ENCODE measurements at regions not wholly inside any gene's neighbourhood (a gene's known extent, or its start where the extent isn't known, plus 50 kb on each side); places are given as distances from the start of the nearest gene placed in this dataset.

- Mint-ChIP-seq H3K4me1 (ENCODE audit: low read depth) (peaks cover 4% of the 10 kb centered on the region), H3K4me3 (ENCODE audit: low read depth) (no peak overlapping the region), H3K27ac (no peak overlapping the region), H3K27me3 (peaks cover 5% of the 10 kb centered on the region), H3K9me3 (ENCODE audit: low read depth) (peaks cover 17% of the 10 kb centered on the region), H3K36me3 (ENCODE audit: insufficient read depth) (peaks cover 1% of the 10 kb centered on the region)
- no peak for DNase-seq (ENCODE audit: low spot score, unreplicated experiment)
- TF ChIP-seq CTCF (IDR thresholded peaks at IDR 0.05; ENCODE audit: unreplicated experiment): no peak
These were observed 520.7 kb upstream of the TCF4 start for GRCh38 chr18:56108478-56109367.

GRCh38 chr18:56107821-56108477 lies 520.0 kb upstream of the TCF4 start:
- no peak overlapping the region for H3K27ac Mint-ChIP-seq
- peaks cover 2% of the 10 kb centered on the region for H3K4me1 Mint-ChIP-seq (ENCODE audit: low read depth)
- peaks cover 20% of the 10 kb centered on the region for H3K9me3 Mint-ChIP-seq (ENCODE audit: low read depth)
- H3K27me3 Mint-ChIP-seq: peaks cover 5% of the 10 kb centered on the region
- no peak for DNase-seq (ENCODE audit: low spot score, unreplicated experiment)
- no peak for TF ChIP-seq CTCF (IDR thresholded peaks at IDR 0.05; ENCODE audit: unreplicated experiment)
- no peak overlapping the region for H3K4me3 Mint-ChIP-seq (ENCODE audit: low read depth)
- H3K36me3 Mint-ChIP-seq (ENCODE audit: insufficient read depth): peaks cover 1% of the 10 kb centered on the region

DNA sequence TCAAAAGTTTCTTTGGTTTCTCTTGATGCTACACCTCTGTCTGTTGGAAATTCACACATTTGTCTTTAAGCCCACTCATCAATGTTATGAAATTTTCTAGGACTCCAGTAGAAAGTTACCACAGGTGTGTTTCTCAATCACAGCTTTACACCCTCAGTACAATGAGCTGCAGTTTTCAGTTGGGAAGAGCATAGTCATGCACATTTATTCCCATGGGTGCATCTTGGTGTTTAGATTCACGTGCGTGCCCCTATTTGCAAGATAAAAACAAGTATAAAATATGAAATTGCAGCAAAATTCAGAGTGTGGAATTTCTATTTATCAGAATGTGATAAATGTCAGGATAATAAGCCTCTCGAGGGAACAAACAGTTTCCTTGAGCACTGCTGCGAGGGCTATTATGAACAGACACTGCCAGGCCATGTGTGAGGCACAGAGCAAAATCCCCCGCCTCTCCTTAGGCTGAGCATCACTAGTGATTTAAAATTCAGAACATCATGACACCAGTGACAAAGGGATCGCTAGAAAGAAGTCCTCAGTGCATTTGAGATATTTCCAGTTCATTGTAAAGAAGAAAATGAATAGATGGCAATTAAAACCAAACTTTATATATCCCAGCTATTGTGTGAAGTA lies 512.2 kb upstream of the TCF4 start:
- Mint-ChIP-seq H3K9me3 (ENCODE audit: low read depth) (peaks cover 16% of the 10 kb centered on the region), H3K36me3 (ENCODE audit: insufficient read depth) (peaks cover 1% of the 10 kb centered on the region), H3K4me1 (ENCODE audit: low read depth) (no peaks in the 10 kb centered on the region), H3K4me3 (ENCODE audit: low read depth) (no peak overlapping the region), H3K27ac (peak overlapping the region; percentile 48), H3K27me3 (no peaks in the 10 kb centered on the region)
- DNase-seq (ENCODE audit: low spot score, unreplicated experiment): no peak
- no peak for TF ChIP-seq CTCF (IDR thresholded peaks at IDR 0.05; ENCODE audit: unreplicated experiment)

GRCh38 chr18:56097621-56098020 lies 509.6 kb upstream of the TCF4 start:
- Mint-ChIP-seq H3K4me1 (ENCODE audit: low read depth) (no peaks in the 10 kb centered on the region), H3K36me3 (ENCODE audit: insufficient read depth) (no peaks in the 10 kb centered on the region), H3K9me3 (ENCODE audit: low read depth) (no peaks in the 10 kb centered on the region), H3K27me3 (peaks cover 18% of the 10 kb centered on the region), H3K27ac (no peak overlapping the region), H3K4me3 (ENCODE audit: low read depth) (no peak overlapping the region)
- no peak for DNase-seq (ENCODE audit: low spot score, unreplicated experiment)
- no peak for TF ChIP-seq CTCF (IDR thresholded peaks at IDR 0.05; ENCODE audit: unreplicated experiment)

DNA sequence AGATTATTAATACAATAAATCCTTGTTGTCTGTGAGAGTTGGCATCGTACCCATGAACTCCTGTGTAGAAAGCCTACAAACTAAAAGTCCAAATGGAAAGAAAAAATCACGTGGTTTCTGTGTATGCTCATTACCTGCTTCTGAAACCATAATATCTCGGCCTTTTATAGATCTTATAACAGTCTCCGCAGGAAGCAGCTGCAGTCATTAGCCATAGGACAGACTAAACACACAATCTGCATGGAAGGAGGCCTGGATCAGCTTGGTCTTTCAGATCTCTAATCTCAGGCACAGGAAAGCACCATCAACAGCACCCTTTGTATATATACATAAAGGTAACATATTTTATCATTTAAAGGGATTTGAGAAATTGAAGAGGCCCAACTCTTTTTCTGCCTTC lies 508.9 kb upstream of the TCF4 start:
- TF ChIP-seq CTCF (IDR thresholded peaks at IDR 0.05; ENCODE audit: unreplicated experiment): no peak
- H3K4me3 Mint-ChIP-seq (ENCODE audit: low read depth): no peak overlapping the region
- H3K4me1 Mint-ChIP-seq (ENCODE audit: low read depth): no peaks in the 10 kb centered on the region
- H3K27me3 Mint-ChIP-seq: peaks cover 20% of the 10 kb centered on the region
- no peaks in the 10 kb centered on the region for H3K36me3 Mint-ChIP-seq (ENCODE audit: insufficient read depth)
- H3K27ac Mint-ChIP-seq: no peak overlapping the region
- H3K9me3 Mint-ChIP-seq (ENCODE audit: low read depth): no peaks in the 10 kb centered on the region
- DNase-seq (ENCODE audit: low spot score, unreplicated experiment): no peak

Measured in progenitor cell of endocrine pancreas (in vitro differentiated cells).